ENCODE measurements at regions not wholly inside any gene's neighbourhood (a gene's known extent, or its start where the extent isn't known, plus 50 kb on each side); places are given as distances from the start of the nearest gene placed in this dataset.

GRCh38 chr1:55584526-55585401, 369.6 kb upstream of the USP24 start:
- no peak for TF ChIP-seq POLR2A (IDR thresholded peaks at IDR 0.05)
- peak in 1 of 3 experiments; percentile 9 for TF ChIP-seq CTCF (IDR thresholded peaks at IDR 0.05)

Measured in testis (tissue), 2 donors.